ENCODE measurements at regions not wholly inside any gene's neighbourhood (a gene's known extent, or its start where the extent isn't known, plus 50 kb on each side); places are given as distances from the start of the nearest gene placed in this dataset.

DNA sequence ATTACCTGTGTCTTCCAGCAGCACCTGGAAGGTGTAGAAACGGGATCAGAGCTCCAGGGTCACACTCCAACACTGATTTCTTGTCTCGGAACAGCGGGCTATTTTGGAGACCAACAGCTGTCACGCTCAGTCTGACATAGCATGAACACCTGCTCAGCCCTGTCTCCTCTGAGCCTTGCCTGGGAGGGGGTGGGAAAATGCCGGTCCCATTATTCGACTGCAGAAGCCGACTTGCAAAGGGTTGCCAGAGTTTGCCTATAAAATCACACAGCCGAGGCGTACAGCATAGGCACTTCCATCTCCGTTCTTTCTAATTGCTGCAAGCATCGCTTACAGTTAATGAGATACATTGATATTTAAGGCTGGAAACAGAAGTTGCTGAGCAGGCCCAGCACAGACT lies 300.8 kb upstream of the MSX2 start:
- Histone ChIP-seq H2BK12ac (ENCODE audit: low read depth, low read length) (no peak overlapping the region), H3K4me3 (ENCODE audit: extremely low read depth in 1 of 4, insufficient read depth in 2 of 4, low read depth in 3 of 4, low read length in 4 of 4) (no peak overlapping the region), H3K27me3 (replicated peaks in 1 of 4; ENCODE audit: control insufficient read depth in 3 of 4, extremely low read depth in 1 of 4, insufficient read depth in 3 of 4, low read length in 3 of 4) (peaks cover 0 to 9% (median 3%) of the 10 kb centered on the region in 4 experiments; a peak in 2 of 7 replicates), H3K4me1 (replicated peaks in 1 of 4; ENCODE audit: control insufficient read depth in 3 of 4, insufficient read depth in 4 of 4, low read length in 3 of 4) (no peaks in the 10 kb centered on the region), H3K14ac (ENCODE audit: insufficient read length) (no peak overlapping the region), H4K5ac (ENCODE audit: insufficient read length, low read depth, low read length) (no peak overlapping the region), H3K56ac (replicated peaks; ENCODE audit: insufficient read length, low read depth, low read length) (no peak overlapping the region), H2BK15ac (ENCODE audit: low read length) (no peak overlapping the region), H3K4ac (replicated peaks; ENCODE audit: insufficient read length, low read depth, low read length) (no peak overlapping the region), H3K79me1 (ENCODE audit: low read depth, low read length) (no peaks in the 10 kb centered on the region), H4K8ac (ENCODE audit: extremely low read depth, insufficient read depth, low read length) (no peak overlapping the region), H3K36me3 (ENCODE audit: control insufficient read depth in 2 of 4, insufficient read depth in 4 of 4, low read length in 3 of 4) (no peaks in the 10 kb centered on the region), H3K9me3 (ENCODE audit: insufficient read depth in 2 of 2, low read depth in 1 of 2, low read length in 1 of 2) (no peaks in the 10 kb centered on the region), H3K27ac (ENCODE audit: low read depth, low read length) (no peak overlapping the region), H4K91ac (replicated peaks; ENCODE audit: insufficient read length, low read length) (no peak overlapping the region), H3K23ac (ENCODE audit: insufficient read length) (no peak overlapping the region), H3K79me2 (ENCODE audit: control insufficient read depth in 1 of 2, insufficient read depth in 2 of 2, low read length in 2 of 2) (no peaks in the 10 kb centered on the region), H2AFZ (ENCODE audit: low read length) (no peak overlapping the region), H3K18ac (ENCODE audit: extremely low read depth, low read length) (no peak overlapping the region), H4K20me1 (replicated peaks in 1 of 2; ENCODE audit: control insufficient read depth in 1 of 2, insufficient read depth in 2 of 2, low read length in 2 of 2) (no peaks in the 10 kb centered on the region), H3K9ac (replicated peaks in 1 of 4; ENCODE audit: extremely low read depth in 1 of 4, low read depth in 3 of 4, low read length in 3 of 4) (no peak overlapping the region), H2BK120ac (replicated peaks; ENCODE audit: low read depth, low read length) (no peak overlapping the region), H2AK5ac (ENCODE audit: low read depth, low read length) (no peak overlapping the region), H3K23me2 (ENCODE audit: low read depth, low read length) (peaks cover 4% of the 10 kb centered on the region), H2BK5ac (ENCODE audit: low read depth, low read length) (no peak overlapping the region), H2BK20ac (ENCODE audit: low read length) (no peak overlapping the region), H3K4me2 (ENCODE audit: insufficient read depth in 1 of 2, low read depth in 2 of 2, low read length in 2 of 2) (no peak overlapping the region)
- ChIA-PET POLR2A (ENCODE audit: partially characterized antibody) (no interaction called here), CTCF (ENCODE audit: partially characterized antibody) (interaction anchor here (0.8 to 4.3 kb wide), 7 partner anchors 9 to 313 kb away, joined by 3 to 12 read pairs (median 4); no protein-coding TSS in a partner anchor)
- no peak for FAIRE-seq
- DNase-seq (ENCODE audit: low read depth in 1 of 2, low spot score in 2 of 2) = no peak
- TF ChIP-seq RNF2 (IDR thresholded peaks at IDR 0.05; ENCODE audit: borderline replicate concordance, low read depth, low read length, missing control alignments, poor library complexity, severe bottlenecking) (no peak), SP4 (IDR thresholded peaks at IDR 0.05; ENCODE audit: low read length) (no peak), CEBPB (IDR thresholded peaks at IDR 0.05; ENCODE audit: low read depth, low read length) (no peak), FOSL1 (IDR thresholded peaks at IDR 0.05; ENCODE audit: insufficient read depth, low read depth, low read length) (no peak), YY1 (IDR thresholded peaks at IDR 0.05; ENCODE audit: low read depth, low read length) (no peak), CREB1 (IDR thresholded peaks at IDR 0.05) (no peak), NANOG (IDR thresholded peaks at IDR 0.05; ENCODE audit: insufficient read depth, low read depth, low read length, poor library complexity, severe bottlenecking) (no peak), TAF7 (optimal IDR thresholded peaks at IDR 0.05; ENCODE audit: borderline replicate concordance, low read depth, low read length) (no peak), EZH2 (IDR thresholded peaks at IDR 0.05; ENCODE audit: low read depth, low read length, severe bottlenecking) (no peak), JUN (IDR thresholded peaks at IDR 0.05; ENCODE audit: low read depth, low read length) (no peak)
- WGBS, 2 experiments (ENCODE audit: extremely low coverage in 1 of 2, insufficient coverage in 1 of 2, insufficient read length in 1 of 2, insufficient replicate concordance in 2 of 2, low coverage in 1 of 2, low lambda C conversion rate in 2 of 2, missing lambda C conversion rate in 1 of 2) = 87% methylated on average over 11 of the region's 11 CpGs; no CpG with 5 or more reads in 1 of the 2 experiments
